NCI-H510A treated with DMSO at 0.1 percent for 48 hours (cell line): ENCODE measurements at regions not wholly inside any gene's neighbourhood (a gene's known extent, or its start where the extent isn't known, plus 50 kb on each side); places are given as distances from the start of the nearest gene placed in this dataset.
A peak's percentile ranks its signal among the peaks of the same experiment; 100 is the strongest.

Experiments used
- DNase-seq: peaks from one replicate; lab custom pipeline; 2025; lab: John Stamatoyannopoulos, UW

- DNase-seq, result no peak
Observed at GRCh38 chr12:67909681-67910080, 79.6 kb upstream of the IFNG-AS1 start.

- DNase-seq, result no peak
Observed at GRCh38 chr12:67910360-67911274, 78.6 kb upstream of the IFNG-AS1 start.

- no peak for DNase-seq
Observed at GRCh38 chr12:67911275-67911600, 78.0 kb upstream of the IFNG-AS1 start.

- no peak for DNase-seq
Observed at GRCh38 chr12:67911789-67912188, 77.5 kb upstream of the IFNG-AS1 start.

- DNase-seq, result peak; percentile 67
Observed at GRCh38 chr12:67915335-67915851, 73.9 kb upstream of the IFNG-AS1 start.

- no peak for DNase-seq
Observed at GRCh38 chr12:67916266-67916970, 72.8 kb upstream of the IFNG-AS1 start.

GRCh38 chr12:67917811-67918210 lies 71.4 kb upstream of the IFNG-AS1 start:
- DNase-seq, result no peak

- DNase-seq, result no peak
Observed at GRCh38 chr12:67918441-67918840, 70.8 kb upstream of the IFNG-AS1 start.

- DNase-seq, result no peak
Observed at GRCh38 chr12:67919406-67919805, 69.8 kb upstream of the IFNG-AS1 start.

- DNase-seq, result no peak
Observed at GRCh38 chr12:67920413-67920812, 68.8 kb upstream of the IFNG-AS1 start.

- DNase-seq, result no peak
Observed at GRCh38 chr12:67921286-67921685, 68.0 kb upstream of the IFNG-AS1 start.

- no peak for DNase-seq
Observed at GRCh38 chr12:67922245-67922644, 67.0 kb upstream of the IFNG-AS1 start.

GRCh38 chr12:67925077-67925476 lies 64.2 kb upstream of the IFNG-AS1 start:
- DNase-seq, result peak; percentile 44

- DNase-seq, result no peak
Observed at GRCh38 chr12:67925552-67925951, 63.7 kb upstream of the IFNG-AS1 start.

GRCh38 chr12:67926063-67926462 lies 63.2 kb upstream of the IFNG-AS1 start:
- DNase-seq, result no peak

GRCh38 chr12:67927324-67927723 lies 61.9 kb upstream of the IFNG-AS1 start:
- no peak for DNase-seq

GRCh38 chr12:67927815-67928214 lies 61.4 kb upstream of the IFNG-AS1 start:
- no peak for DNase-seq

- no peak for DNase-seq
Observed at GRCh38 chr12:67928621-67929383, 60.4 kb upstream of the IFNG-AS1 start.

GRCh38 chr12:67929384-67929772 lies 59.9 kb upstream of the IFNG-AS1 start:
- DNase-seq, result no peak

GRCh38 chr12:67937822-67938221 lies 51.4 kb upstream of the IFNG-AS1 start:
- peak; percentile 57 for DNase-seq
